Upper lobe of left lung (tissue), 4 donors: ENCODE measurements at regions not wholly inside any gene's neighbourhood (a gene's known extent, or its start where the extent isn't known, plus 50 kb on each side); places are given as distances from the start of the nearest gene placed in this dataset.

ENCODE experiments used
- EP300 ChIP-seq, 4 donors: sonication (generic); formaldehyde crosslinking; IDR thresholded peaks; one replicate each; pipeline ENCODE4 v1.5.1; 2017; ENCODE audit warnings: antibody characterized with exemption in 4 of 4, control low read depth in 2 of 4
- POLR2A ChIP-seq, 4 donors: fragments of 450-650 bp; IDR thresholded peaks; one replicate each; pipeline ENCODE4 v1.5.1; 2016 to 2017; ENCODE audit warnings: antibody characterized with exemption in 4 of 4, mild to moderate bottlenecking in 2 of 4
- POLR2AphosphoS5 ChIP-seq, 2 donors: sonication (generic); formaldehyde crosslinking; IDR thresholded peaks; one replicate each; pipeline ENCODE4 v1.5.1; 2017; ENCODE audit warnings: antibody characterized with exemption in 2 of 2
- TF ChIP-seq, protein P1 (sequence below), 6 experiments: fragments of 450-650 bp in 4 of 6; fragments of 200-600 bp in 2 of 6; sonication (generic) in 2 of 6; IDR thresholded peaks; one replicate each; pipeline ENCODE4 v1.5.1; 2016 to 2019; ENCODE audit warnings: antibody characterized with exemption in 6 of 6

DNA sequence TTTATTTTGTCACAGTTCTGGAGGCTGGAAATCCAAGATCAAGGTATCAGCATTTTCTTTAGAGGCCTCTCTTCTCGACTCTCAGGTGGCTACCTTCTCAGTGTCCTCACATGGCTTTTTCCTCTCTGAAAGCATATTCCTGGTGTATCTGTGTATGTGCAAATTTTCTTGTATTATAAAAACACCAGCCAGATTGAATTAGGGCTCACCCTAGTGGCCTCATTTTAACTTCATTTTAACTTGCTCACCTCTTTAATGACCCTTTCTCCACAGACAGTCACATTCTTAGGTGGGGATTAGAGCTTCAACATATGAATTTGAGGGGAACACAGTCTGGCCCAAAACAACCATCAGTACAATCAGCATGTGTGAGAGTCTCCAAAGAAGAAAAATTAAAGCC lies 542.4 kb upstream of the FAM241A start:
- TF ChIP-seq, protein P1, sequence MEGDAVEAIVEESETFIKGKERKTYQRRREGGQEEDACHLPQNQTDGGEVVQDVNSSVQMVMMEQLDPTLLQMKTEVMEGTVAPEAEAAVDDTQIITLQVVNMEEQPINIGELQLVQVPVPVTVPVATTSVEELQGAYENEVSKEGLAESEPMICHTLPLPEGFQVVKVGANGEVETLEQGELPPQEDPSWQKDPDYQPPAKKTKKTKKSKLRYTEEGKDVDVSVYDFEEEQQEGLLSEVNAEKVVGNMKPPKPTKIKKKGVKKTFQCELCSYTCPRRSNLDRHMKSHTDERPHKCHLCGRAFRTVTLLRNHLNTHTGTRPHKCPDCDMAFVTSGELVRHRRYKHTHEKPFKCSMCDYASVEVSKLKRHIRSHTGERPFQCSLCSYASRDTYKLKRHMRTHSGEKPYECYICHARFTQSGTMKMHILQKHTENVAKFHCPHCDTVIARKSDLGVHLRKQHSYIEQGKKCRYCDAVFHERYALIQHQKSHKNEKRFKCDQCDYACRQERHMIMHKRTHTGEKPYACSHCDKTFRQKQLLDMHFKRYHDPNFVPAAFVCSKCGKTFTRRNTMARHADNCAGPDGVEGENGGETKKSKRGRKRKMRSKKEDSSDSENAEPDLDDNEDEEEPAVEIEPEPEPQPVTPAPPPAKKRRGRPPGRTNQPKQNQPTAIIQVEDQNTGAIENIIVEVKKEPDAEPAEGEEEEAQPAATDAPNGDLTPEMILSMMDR (IDR thresholded peaks at IDR 0.05): no peak
- TF ChIP-seq POLR2A (IDR thresholded peaks at IDR 0.05) (no peak), POLR2AphosphoS5 (IDR thresholded peaks at IDR 0.05) (no peak), EP300 (IDR thresholded peaks at IDR 0.05) (no peak)
